ENCODE measurements at regions not wholly inside any gene's neighbourhood (a gene's known extent, or its start where the extent isn't known, plus 50 kb on each side); places are given as distances from the start of the nearest gene placed in this dataset.

- no peak for TF ChIP-seq MLLT1 (IDR thresholded peaks at IDR 0.05)
- no peak for TF ChIP-seq ZNF217 (IDR thresholded peaks at IDR 0.05)
- no peak for TF ChIP-seq MYC (IDR thresholded peaks at IDR 0.05; ENCODE audit: insufficient read depth, insufficient read length, insufficient replicate concordance, low read length, severe bottlenecking)
Observed at GRCh38 chr16:14373896-14374295, 256.2 kb downstream of the PARN start (continued).

- Histone ChIP-seq H3K4me1 (ENCODE audit: control insufficient read depth, insufficient read depth, low read length) (no peaks in the 10 kb centered on the region), H3K36me3 (ENCODE audit: control insufficient read depth in 2 of 2, insufficient read depth in 2 of 2, low read length in 1 of 2) (no peaks in the 10 kb centered on the region), H3K4me3 (no peak overlapping the region), H3K27ac (ENCODE audit: control insufficient read depth, insufficient read depth) (no peak overlapping the region), H3K4me2 (ENCODE audit: control insufficient read depth, insufficient read depth) (no peak overlapping the region), H3K27me3 (replicated peaks in 1 of 2; ENCODE audit: control insufficient read depth in 2 of 2, insufficient read depth in 2 of 2, low read length in 1 of 2) (no peaks in the 10 kb centered on the region), H2AFZ (ENCODE audit: control insufficient read depth, low read depth, low read length) (no peak overlapping the region), H3K9ac (ENCODE audit: control insufficient read depth, insufficient read depth, low read length) (no peak overlapping the region), H3K9me3 (replicated peaks; ENCODE audit: control insufficient read depth, insufficient read depth, low read length) (no peaks in the 10 kb centered on the region; the same call in 2 of the 3 replicates), H4K20me1 (ENCODE audit: control insufficient read depth, insufficient read depth) (no peaks in the 10 kb centered on the region), H3K79me2 (ENCODE audit: control insufficient read depth, insufficient read depth, low read length) (no peaks in the 10 kb centered on the region)
- intact Hi-C loops (cut with micrococcal nuclease; ENCODE audit: unreplicated experiment) = no loop called here
- TF ChIP-seq E4F1 (IDR thresholded peaks at IDR 0.05; ENCODE audit: borderline replicate concordance, partially characterized antibody) = no peak
- DNase-seq (ENCODE audit: low read depth, low spot score) (no peak), ATAC-seq (no peak), FAIRE-seq (no peak)
- ChIA-PET RAD21 (ENCODE audit: unreplicated experiment) (no interaction called here), POLR2A (no interaction called here), CTCF (interaction anchor here (1.1 to 1.2 kb wide), 2 partner anchors 12 to 154 kb away, joined by 3 read pairs; no protein-coding TSS in a partner anchor), SMC1A (ENCODE audit: uncharacterized antibody, unreplicated experiment) (no interaction called here)
- BruUV-seq (replicated peaks) = no TSS peak
- 82% methylated on average over 13 of the region's 13 CpGs for WGBS (ENCODE audit: insufficient coverage, insufficient replicate concordance, low lambda C conversion rate, missing lambda C conversion rate)
- in situ Hi-C loops (cut with MboI) = no loop called here
Observed at GRCh38 chr16:14373406-14373805, 256.7 kb downstream of the PARN start.
